ENCODE measurements at regions not wholly inside any gene's neighbourhood (a gene's known extent, or its start where the extent isn't known, plus 50 kb on each side); places are given as distances from the start of the nearest gene placed in this dataset.

- H3K4me3 ChIP-seq (ENCODE audit: low read depth, low read length), result no peak overlapping the region
- TF ChIP-seq CTCF (IDR thresholded peaks at IDR 0.05; ENCODE audit: control insufficient read depth, extremely low read depth, insufficient read depth), result no peak
- DNase-seq (ENCODE audit: low read depth), result no peak
These were observed 105.3 kb upstream of the C16orf82 start for GRCh38 chr16:26961459-26961858.

GRCh38 chr16:26963109-26963508 is 103.6 kb upstream of the C16orf82 start:
- TF ChIP-seq CTCF (IDR thresholded peaks at IDR 0.05; ENCODE audit: control insufficient read depth, extremely low read depth, insufficient read depth), result 0 out of 2 replicates have a peak, but pooled peaks have one; percentile 27
- no peak for DNase-seq (ENCODE audit: low read depth)

GRCh38 chr16:26969589-26970231 is 97.0 kb upstream of the C16orf82 start:
- TF ChIP-seq CTCF (IDR thresholded peaks at IDR 0.05; ENCODE audit: control insufficient read depth, extremely low read depth, insufficient read depth), result no peak
- no peak overlapping the region for H3K4me3 ChIP-seq (ENCODE audit: low read depth, low read length)
- no peak for DNase-seq (ENCODE audit: low read depth)

More at GRCh38 chr16:26963109-26963508, 103.6 kb upstream of the C16orf82 start:
- H3K4me3 ChIP-seq (ENCODE audit: low read depth, low read length), result no peak overlapping the region

- no peak overlapping the region for H3K4me3 ChIP-seq (ENCODE audit: low read depth, low read length)
- no peak for TF ChIP-seq CTCF (IDR thresholded peaks at IDR 0.05; ENCODE audit: control insufficient read depth, extremely low read depth, insufficient read depth)
- no peak for DNase-seq (ENCODE audit: low read depth)
These were observed 96.4 kb upstream of the C16orf82 start for GRCh38 chr16:26970292-26970691.

- H3K4me3 ChIP-seq (ENCODE audit: low read depth, low read length), result no peak overlapping the region
- no peak for DNase-seq (ENCODE audit: low read depth)
- TF ChIP-seq CTCF (IDR thresholded peaks at IDR 0.05; ENCODE audit: control insufficient read depth, extremely low read depth, insufficient read depth), result no peak
These were observed 89.9 kb upstream of the C16orf82 start for GRCh38 chr16:26976873-26977272.

GRCh38 chr16:26981266-26981938 is 85.3 kb upstream of the C16orf82 start:
- no peak overlapping the region for H3K4me3 ChIP-seq (ENCODE audit: low read depth, low read length)
- no peak for DNase-seq (ENCODE audit: low read depth)
- TF ChIP-seq CTCF (IDR thresholded peaks at IDR 0.05; ENCODE audit: control insufficient read depth, extremely low read depth, insufficient read depth), result no peak
